Left renal pelvis (tissue), 4 donors: ENCODE measurements at regions not wholly inside any gene's neighbourhood (a gene's known extent, or its start where the extent isn't known, plus 50 kb on each side); places are given as distances from the start of the nearest gene placed in this dataset.

Experiments used
- DNase-seq, 4 donors: peaks; one replicate each; pipeline ENCODE4 v3.0.0-alpha.2; 2013; ENCODE audit warnings: low read depth in 4 of 4, low spot score in 3 of 4

- DNase-seq = no peak
Observed at GRCh38 chr18:46402396-46402795, 254.6 kb downstream of the LOXHD1 start.

- no peak for DNase-seq
Observed at GRCh38 chr18:46402945-46403344, 254.1 kb downstream of the LOXHD1 start.

- no peak for DNase-seq
Observed at GRCh38 chr18:46405832-46406538, 251.0 kb downstream of the LOXHD1 start.

GRCh38 chr18:46406539-46406932 is 250.5 kb downstream of the LOXHD1 start:
- no peak for DNase-seq

GRCh38 chr18:46407486-46408166 is 249.4 kb downstream of the LOXHD1 start:
- DNase-seq = no peak

GRCh38 chr18:46408334-46408987 is 248.6 kb downstream of the LOXHD1 start:
- no peak for DNase-seq

GRCh38 chr18:46411191-46411828 is 245.7 kb downstream of the LOXHD1 start:
- DNase-seq = no peak

GRCh38 chr18:46411867-46412690 is 244.9 kb downstream of the LOXHD1 start:
- DNase-seq = peak in 1 of 4 donors; percentile 35

GRCh38 chr18:46412916-46413315 is 244.1 kb downstream of the LOXHD1 start:
- no peak for DNase-seq

GRCh38 chr18:46413684-46414083 is 243.3 kb downstream of the LOXHD1 start:
- DNase-seq = no peak

GRCh38 chr18:46414863-46415262 is 242.2 kb downstream of the LOXHD1 start:
- DNase-seq = no peak

- no peak for DNase-seq
Observed at GRCh38 chr18:46415532-46416252, 241.3 kb downstream of the LOXHD1 start.

- DNase-seq = no peak
Observed at GRCh38 chr18:46416706-46417638, 240.0 kb downstream of the LOXHD1 start.

- no peak for DNase-seq
Observed at GRCh38 chr18:46418663-46419260, 238.3 kb downstream of the LOXHD1 start.

- DNase-seq = no peak
Observed at GRCh38 chr18:46419391-46420141, 237.5 kb downstream of the LOXHD1 start.

GRCh38 chr18:46421973-46422551 is 235.0 kb downstream of the LOXHD1 start:
- no peak for DNase-seq

- no peak for DNase-seq
Observed at GRCh38 chr18:46422552-46423055, 234.4 kb downstream of the LOXHD1 start.
